Activated gamma-delta T cell treated with Interleukin-2 at 50 U/mL for 16 hours (primary cell): ENCODE measurements at regions not wholly inside any gene's neighbourhood (a gene's known extent, or its start where the extent isn't known, plus 50 kb on each side); places are given as distances from the start of the nearest gene placed in this dataset.
"Not testable (repeated sequence)": the region's sequence is repeated elsewhere in the genome, so short reads cannot be mapped to it uniquely, and the experiment has no call there.

ENCODE experiments used
- DNase-seq: peaks from one replicate; pipeline ENCODE4 v3.0.0-alpha.2; 2020

- DNase-seq: no peak
These were observed 133.6 kb upstream of the FRG1 start for GRCh38 chr4:189807031-189807430.

- DNase-seq: no peak
These were observed 131.4 kb upstream of the FRG1 start for GRCh38 chr4:189809241-189809735.

GRCh38 chr4:189809839-189810238 lies 130.8 kb upstream of the FRG1 start:
- DNase-seq: no peak

- not testable (repeated sequence) for DNase-seq
These were observed 130.1 kb upstream of the FRG1 start for GRCh38 chr4:189810318-189811181.

- DNase-seq: no peak
These were observed 125.1 kb upstream of the FRG1 start for GRCh38 chr4:189815404-189816192.

GRCh38 chr4:189822326-189822725 lies 118.3 kb upstream of the FRG1 start:
- DNase-seq: no peak

- DNase-seq: no peak
These were observed 117.1 kb upstream of the FRG1 start for GRCh38 chr4:189823591-189823990.

GRCh38 chr4:189825466-189825865 lies 115.2 kb upstream of the FRG1 start:
- no peak for DNase-seq

GRCh38 chr4:189826657-189827056 lies 114.0 kb upstream of the FRG1 start:
- no peak for DNase-seq

- no peak for DNase-seq
These were observed 112.5 kb upstream of the FRG1 start for GRCh38 chr4:189828081-189828697.

- DNase-seq: no peak
These were observed 108.1 kb upstream of the FRG1 start for GRCh38 chr4:189832528-189832927.

- DNase-seq: no peak
These were observed 106.1 kb upstream of the FRG1 start for GRCh38 chr4:189834616-189835015.

- no peak for DNase-seq
These were observed 105.2 kb upstream of the FRG1 start for GRCh38 chr4:189835505-189835904.

- DNase-seq: no peak
These were observed 103.2 kb upstream of the FRG1 start for GRCh38 chr4:189837471-189837870.

- no peak for DNase-seq
These were observed 101.7 kb upstream of the FRG1 start for GRCh38 chr4:189838821-189839497.

GRCh38 chr4:189840356-189840755 lies 100.3 kb upstream of the FRG1 start:
- DNase-seq: no peak

- DNase-seq: no peak
These were observed 97.2 kb upstream of the FRG1 start for GRCh38 chr4:189843413-189844009.

GRCh38 chr4:189845145-189845846 lies 95.4 kb upstream of the FRG1 start:
- no peak for DNase-seq

- DNase-seq: not testable (repeated sequence)
These were observed 94.6 kb upstream of the FRG1 start for GRCh38 chr4:189846094-189846493.

- DNase-seq: peak; percentile 6
These were observed 94.1 kb upstream of the FRG1 start for GRCh38 chr4:189846608-189847007.

- not testable (repeated sequence) for DNase-seq
These were observed 92.0 kb upstream of the FRG1 start for GRCh38 chr4:189848672-189849071.
